Medulla oblongata (tissue), 1 donor: ENCODE measurements at regions not wholly inside any gene's neighbourhood (a gene's known extent, or its start where the extent isn't known, plus 50 kb on each side); places are given as distances from the start of the nearest gene placed in this dataset.

ENCODE experiments used
- DNase-seq: peaks from one replicate; pipeline ENCODE4 v3.0.0-alpha.2; 2015; ENCODE audit errors: extremely low spot score

- no peak for DNase-seq
Measured at GRCh38 chr7:49371771-49372170, 401.7 kb upstream of the VWC2 start.

GRCh38 chr7:49376817-49377375 is 396.5 kb upstream of the VWC2 start:
- no peak for DNase-seq

GRCh38 chr7:49386792-49387191 is 386.6 kb upstream of the VWC2 start:
- no peak for DNase-seq

DNA sequence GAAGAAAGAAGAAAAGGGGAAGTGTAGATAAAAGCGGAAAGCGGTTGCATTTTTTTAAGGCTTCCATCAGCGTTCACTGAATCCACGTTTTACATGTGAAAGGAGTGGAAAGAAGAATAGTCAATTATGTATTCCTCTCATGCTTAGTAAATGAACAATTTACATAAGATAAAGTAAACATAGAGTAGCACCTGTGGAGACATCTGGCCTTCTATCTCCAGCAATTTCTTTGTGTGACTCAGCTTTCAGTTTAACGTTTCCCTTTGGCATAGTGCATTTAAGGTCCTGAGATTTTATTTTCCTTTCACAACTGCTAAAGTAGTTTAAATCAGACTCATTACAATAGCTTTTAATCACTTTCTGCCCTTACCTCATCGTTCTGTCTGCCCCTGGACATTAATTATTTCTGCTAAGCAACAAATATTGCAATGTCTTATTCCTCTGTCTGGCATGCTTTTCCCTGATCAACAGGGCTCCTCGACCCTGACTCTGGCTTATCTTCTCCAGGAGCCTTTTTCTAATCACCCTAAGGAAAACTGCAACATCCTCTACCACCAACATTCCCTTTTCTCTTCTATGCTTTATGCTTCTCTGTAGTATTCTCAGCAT is 383.5 kb upstream of the VWC2 start:
- no peak for DNase-seq

- no peak for DNase-seq
Measured at GRCh38 chr7:49396229-49396628, 377.2 kb upstream of the VWC2 start.

DNA sequence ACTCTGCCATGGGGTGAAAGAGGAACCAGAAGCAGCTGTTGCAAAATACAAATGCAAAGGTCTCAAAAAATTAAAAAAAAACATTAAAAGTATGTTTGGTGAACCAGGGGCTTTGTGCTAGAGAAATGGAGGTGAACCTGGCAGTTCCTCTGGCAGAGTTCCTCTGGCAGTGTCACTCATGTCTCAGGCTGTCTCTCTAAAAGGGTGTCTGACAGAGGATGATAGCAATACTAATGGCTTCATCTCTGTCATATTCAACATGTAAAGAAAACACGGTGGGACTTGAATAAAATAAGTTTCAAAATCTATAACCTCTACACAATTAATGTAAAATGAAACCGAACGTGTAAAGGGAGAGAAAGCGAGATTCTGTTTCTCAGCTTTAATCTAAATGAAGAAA is 375.7 kb upstream of the VWC2 start:
- DNase-seq = no peak

DNA sequence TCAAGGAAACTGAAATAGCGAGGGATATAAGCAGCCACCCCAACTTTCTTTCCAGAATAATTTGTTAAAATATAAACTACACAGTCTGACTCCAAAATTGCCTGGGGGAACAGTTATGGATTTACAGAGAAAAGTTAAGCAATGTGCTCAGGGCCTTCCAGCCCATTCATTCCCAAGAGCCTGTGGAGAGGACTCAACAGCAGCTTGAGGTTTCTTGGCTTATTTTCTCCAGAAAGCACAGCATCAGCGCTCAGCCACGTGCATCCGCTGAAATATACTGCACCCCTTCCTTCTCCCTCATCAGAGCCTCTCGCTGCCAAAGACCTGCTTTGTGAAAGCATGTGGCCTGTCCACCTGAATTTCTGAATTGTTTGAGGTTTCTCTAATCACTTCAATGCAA is 375.2 kb upstream of the VWC2 start:
- DNase-seq = no peak

GRCh38 chr7:49398746-49399145 is 374.7 kb upstream of the VWC2 start:
- DNase-seq = no peak

DNA sequence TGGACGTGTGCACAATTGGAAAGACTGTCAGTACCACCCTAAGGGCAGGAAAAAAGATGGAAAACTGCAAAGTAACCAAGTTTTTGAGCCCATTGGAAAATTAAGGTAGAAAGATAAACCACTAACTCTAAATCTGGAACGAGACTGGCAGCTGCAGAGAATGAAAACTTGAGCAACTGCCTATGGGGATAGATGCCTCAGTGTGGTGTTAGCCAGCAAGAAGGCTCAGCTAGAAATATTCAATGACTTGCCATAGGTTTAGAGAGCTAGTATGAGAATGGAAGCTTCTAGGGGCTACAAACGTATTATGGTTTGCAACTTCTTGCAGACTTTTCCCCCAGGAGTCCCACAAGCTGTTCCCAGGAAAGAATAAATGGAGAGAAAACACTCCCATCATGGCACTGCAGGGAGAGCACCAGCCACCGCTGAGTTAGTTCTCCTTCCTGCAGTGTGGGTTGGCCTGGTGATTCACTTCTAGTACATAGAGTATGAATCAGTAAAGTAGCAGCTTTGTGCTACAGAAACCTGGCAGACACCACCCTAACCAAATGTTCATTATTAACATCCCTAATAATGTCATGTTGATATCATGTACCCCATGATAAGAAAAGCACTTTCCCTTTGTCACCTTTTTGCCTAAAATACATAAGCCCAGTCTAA is 372.4 kb upstream of the VWC2 start:
- no peak for DNase-seq

GRCh38 chr7:49403844-49404243 is 369.6 kb upstream of the VWC2 start:
- no peak for DNase-seq

GRCh38 chr7:49407205-49407604 is 366.2 kb upstream of the VWC2 start:
- DNase-seq = no peak

DNA sequence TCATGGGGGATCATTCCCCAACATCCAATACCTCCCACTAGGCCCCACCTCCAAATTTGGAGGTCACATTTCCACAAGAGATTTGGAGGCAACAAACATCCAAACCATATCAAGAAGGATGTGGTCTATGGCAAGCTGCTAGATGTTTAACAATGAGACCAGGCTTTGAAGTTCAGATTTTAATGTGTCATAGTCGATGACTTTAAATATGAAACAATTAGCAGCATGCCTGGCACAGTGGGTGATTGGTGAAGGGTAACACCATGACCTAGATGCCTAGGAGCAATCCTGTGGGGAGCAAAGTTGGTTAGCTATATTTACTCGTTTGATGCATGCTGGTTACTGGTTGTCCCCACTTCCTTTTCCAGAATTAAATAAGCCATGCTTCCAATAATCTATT is 356.4 kb upstream of the VWC2 start:
- no peak for DNase-seq

DNA sequence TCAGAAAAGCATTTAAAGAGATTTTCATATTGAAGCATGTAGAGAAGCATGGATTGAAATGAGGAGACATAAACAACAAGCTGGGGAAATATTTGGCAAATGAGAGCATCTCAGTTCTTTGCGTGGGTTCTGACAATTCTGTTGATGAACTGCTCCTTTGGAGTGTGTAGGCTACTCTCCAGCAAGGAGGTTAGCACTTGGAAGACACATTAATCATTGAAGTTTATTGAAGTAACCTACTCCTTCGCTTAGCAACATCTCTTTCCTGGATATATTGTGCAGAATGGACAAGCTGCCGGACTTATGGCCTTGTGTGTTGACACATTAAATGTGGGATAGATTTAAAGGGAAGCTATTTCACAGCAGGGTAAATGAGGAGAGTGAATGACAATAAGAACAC is 354.5 kb upstream of the VWC2 start:
- no peak for DNase-seq

GRCh38 chr7:49422564-49422963 is 350.9 kb upstream of the VWC2 start:
- no peak for DNase-seq

- no peak for DNase-seq
Measured at GRCh38 chr7:49424109-49424508, 349.3 kb upstream of the VWC2 start.

- DNase-seq = no peak
Measured at GRCh38 chr7:49425277-49425818, 348.1 kb upstream of the VWC2 start.

DNA sequence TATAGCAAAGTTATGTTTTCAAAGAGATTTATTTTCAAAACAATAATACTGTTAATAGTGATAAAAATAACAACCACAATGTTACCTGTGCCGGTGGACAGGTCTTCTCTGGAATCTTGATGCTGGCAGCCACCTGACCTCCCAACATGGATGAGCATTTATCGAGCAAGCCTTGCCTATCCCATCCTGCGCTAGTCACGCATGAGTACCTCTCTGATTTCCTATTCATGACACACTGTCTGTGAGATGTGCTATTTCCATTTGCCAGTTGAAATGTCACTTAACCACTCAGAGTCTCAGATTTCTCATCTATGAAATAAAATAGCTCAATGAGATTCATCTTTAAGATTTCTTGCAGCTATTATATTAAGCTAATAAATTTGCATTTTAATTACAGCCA is 341.2 kb upstream of the VWC2 start:
- DNase-seq = no peak

DNA sequence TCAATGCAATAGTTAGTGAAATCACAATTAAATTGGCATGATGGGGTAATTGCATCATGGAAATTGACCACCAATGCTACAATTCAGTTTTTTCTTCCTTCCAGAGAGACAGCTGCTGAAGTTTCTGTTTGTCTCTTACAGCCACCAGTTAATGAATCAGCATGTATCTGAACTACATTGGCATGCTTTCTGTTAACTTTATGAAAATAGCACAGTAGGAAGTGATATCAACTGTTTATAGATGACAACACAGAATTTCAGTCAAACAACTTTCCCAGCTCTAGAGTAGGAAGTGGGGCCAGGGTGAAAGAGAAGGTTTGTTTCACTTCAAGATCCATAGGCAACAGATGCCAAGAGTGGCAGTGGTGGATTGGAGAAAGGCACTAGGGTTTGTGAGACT is 339.6 kb upstream of the VWC2 start:
- no peak for DNase-seq

DNA sequence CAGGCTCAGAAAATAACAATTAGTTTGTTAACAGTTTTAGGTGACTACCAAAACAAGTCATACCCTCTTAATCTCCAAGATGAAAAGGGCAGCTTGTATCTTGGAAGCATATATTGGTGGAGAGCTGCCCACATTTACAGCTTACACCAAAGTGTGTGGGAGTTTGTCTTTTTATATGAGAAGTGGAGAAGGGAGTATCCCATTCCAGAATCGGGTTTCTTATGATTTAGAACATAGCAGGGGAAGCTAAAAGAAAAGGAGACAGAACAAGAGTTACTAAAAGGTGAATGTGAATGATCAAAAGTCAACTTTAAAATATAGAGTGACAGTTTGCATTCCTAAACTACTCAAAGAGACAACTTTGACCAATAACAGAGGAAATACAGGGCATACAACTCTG is 338.6 kb upstream of the VWC2 start:
- DNase-seq = no peak

DNA sequence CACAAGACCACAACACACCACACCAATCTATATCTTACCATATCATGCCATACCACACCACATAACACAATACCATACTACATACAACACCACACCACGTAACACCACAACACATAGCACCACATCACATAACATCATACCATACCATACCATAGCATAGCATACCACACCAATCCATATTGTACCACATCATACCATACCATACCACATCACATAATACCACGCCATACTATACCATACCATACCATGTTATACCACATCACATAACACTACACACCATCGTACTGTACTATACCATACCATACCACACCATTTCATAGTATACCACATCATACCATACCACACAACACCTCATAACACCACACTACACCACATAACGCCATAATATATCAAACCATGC is 335.2 kb upstream of the VWC2 start:
- no peak for DNase-seq

GRCh38 chr7:49443515-49443914 is 329.9 kb upstream of the VWC2 start:
- no peak for DNase-seq

DNA sequence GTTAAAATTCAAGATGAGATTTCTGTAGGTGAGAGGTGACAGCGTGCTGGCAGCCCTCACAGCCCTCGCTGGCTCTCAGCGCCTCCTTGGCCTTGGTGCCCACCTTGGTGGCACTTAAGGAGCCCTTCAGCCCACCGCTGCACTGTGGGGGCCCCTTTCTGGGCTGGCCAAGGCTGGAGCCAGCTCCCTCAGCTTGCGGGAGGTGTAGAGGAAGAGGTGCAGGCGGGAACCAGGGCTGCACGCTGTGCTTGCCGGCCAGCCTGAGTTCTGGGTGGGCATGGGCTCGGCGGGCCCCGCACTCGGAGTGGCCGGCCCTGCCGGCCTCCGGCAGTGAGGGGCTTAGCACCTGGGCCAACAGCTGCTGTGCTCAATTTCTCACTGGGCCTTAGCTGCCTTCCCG is 320.0 kb upstream of the VWC2 start:
- DNase-seq = no peak

DNA sequence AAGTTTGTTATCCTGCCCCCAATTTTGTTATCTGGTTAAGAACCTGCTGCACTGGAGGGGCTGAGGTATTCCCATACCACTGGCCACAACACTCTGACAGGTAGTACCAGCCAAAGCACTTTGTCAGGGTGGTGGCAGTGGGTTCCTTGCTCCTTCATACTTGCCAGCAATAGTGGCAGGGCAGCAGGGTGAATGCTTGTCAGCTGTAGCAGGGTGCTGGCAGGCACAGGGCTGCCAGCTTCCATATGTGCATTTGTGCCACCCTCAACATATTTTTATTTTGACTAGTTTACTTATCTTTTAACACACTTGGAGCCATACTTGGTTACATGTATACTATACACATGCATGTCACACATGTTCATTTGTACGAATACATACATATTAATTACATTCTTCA is 294.0 kb upstream of the VWC2 start:
- no peak for DNase-seq
